NCI-H2107 (cell line): ENCODE measurements at regions not wholly inside any gene's neighbourhood (a gene's known extent, or its start where the extent isn't known, plus 50 kb on each side); places are given as distances from the start of the nearest gene placed in this dataset.

Source experiments
- DNase-seq: peaks from one replicate; lab custom pipeline; 2025; lab: John Stamatoyannopoulos, UW

DNA sequence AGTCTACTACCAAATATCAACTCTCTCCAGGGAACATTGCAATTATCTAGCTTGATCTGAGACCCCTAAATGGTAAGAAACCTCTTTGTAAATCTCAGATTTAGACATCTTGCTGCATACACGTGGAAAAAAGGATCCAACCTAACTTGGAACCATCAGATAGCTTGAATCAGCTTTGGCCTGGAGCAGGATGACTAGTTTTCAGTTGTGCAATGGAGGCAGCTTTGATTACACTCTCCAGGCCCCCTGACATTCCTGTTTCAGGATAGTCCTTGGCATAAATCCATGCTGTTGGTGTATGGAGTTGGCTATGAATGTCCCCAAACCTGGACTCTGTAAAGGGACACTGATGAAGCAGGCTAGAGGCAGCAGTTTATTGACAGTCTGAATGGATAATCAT lies 1061.9 kb upstream of the TENM3 start:
- no peak for DNase-seq

DNA sequence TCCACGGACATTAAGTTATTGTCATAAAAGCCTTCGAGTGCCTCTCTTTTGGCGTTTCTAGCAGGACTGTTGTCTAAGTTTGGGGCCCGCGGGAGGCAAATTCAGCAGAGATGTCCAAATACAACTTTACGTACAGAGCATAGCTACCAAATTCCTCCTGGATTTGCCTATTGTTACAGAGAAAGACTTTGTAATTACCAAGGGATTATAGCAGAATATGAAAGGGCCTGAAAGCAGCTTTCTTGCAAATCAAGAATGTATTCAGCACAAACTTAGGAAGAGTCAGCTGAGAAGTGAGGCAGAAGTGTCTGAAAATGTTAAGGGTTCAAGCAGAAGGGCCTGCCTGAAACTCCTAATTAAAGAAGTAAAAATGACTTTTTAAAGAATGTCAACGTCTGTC lies 1053.5 kb upstream of the TENM3 start:
- no peak for DNase-seq

DNA sequence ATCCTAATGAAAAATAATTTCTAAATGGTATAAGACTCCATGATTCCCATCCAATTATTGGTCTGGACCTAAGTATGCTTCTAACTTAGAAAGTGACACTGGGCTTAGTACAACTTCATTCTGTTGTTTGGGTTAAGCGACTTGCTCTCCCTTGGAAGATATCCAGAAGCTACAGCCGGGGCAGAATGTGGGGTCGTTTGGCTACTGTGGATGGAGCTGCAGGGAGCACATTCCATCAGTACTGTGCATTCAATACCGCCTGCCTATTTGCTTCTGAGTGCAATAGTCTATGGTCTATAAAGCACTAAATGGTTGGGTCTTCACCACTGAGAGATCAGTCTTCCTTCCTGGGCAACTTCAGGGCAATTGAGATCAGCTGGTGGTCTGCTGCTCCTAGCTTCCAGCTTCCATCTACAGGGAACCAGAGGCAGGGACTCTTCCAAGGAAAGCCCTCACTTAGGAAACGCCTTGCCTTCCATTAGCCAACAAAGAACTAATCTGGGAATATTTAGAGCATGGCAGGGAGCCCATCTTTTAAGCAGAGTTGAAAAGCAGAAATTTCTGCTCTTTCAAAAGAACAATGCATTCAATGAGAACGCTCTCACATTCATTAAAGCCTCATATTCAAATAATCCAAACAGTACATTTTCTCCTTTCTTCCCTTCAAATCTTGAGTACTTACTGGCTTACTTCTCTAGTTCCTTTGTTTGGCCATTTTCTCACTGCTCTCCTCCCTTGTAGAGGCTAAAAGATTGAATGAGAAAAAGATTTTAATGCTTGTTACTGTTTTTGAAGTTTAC lies 1049.9 kb upstream of the TENM3 start:
- no peak for DNase-seq

DNA sequence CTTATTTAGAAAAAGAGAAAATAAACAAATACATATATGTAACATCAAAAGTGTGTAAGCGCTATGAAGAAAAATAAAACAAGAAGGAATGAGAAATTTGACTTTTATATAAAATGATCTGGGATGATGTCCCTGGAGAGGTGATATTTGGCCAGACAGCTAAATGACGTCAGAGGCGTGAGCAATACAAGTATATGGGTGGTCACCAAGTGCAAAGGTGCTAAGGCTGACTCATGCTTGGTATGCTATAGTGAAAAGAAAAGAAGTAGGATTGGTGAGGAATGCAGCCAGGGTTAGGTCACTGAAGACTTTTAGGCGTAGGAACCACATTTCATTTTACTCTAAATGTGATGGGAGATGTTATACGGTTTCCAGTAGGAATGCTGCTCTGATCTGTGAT lies 1049.1 kb upstream of the TENM3 start:
- no peak for DNase-seq

DNA sequence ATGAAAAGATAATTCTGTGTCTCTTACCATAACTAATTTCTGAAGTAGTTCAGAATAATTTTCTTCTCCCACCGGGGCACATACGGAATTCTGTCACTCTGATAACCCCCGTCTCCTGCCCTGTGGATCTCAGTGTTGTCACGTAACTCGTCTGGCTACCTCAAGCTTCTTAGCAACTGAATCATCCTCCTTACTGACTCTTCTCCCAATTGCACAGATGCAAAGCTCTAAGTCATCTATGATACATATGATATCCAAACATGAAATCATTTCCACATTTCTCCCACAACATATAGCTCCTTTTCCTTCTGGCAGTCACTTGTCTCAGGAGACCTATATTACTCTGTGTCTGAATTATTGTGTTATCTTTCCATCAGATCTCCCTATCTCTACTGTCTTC lies 1043.1 kb upstream of the TENM3 start:
- DNase-seq = no peak

DNA sequence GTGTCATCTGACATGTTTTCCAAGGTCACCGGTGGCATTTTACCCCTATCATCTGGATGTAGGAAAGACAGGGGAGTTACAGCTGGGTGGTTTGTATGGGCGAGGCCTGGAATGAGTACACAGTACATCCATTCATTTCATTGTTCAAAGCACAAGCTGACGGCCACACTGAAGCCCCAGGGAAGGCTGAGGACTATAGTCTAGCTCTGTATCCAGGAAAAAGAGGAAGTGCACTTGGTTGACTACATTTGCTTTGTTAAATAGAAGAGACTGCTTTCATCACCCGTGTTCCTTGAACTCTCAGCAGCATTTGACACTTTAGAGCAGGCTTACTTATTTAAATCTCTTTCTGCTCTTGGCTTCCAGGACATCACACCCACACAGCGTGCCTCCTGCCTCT lies 1041.0 kb upstream of the TENM3 start:
- no peak for DNase-seq

DNA sequence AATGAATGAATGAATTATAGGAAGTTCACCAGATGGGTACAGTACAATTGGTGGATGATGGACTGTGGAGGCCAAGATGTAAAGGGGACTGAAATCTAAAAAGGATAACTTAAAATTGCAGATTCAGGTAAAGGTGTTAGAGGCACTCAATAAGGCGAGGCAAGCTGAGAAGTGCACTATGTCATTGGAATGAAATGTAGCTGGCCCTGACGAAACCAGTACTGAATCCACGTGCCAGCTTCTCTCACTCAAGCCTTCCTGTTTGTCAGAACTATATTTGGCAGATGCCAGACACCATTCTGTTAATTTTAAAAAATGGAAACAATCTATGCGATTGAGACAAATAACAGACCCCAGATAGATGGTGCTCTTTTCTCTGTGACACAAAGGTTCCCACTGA lies 1039.1 kb upstream of the TENM3 start:
- no peak for DNase-seq

DNA sequence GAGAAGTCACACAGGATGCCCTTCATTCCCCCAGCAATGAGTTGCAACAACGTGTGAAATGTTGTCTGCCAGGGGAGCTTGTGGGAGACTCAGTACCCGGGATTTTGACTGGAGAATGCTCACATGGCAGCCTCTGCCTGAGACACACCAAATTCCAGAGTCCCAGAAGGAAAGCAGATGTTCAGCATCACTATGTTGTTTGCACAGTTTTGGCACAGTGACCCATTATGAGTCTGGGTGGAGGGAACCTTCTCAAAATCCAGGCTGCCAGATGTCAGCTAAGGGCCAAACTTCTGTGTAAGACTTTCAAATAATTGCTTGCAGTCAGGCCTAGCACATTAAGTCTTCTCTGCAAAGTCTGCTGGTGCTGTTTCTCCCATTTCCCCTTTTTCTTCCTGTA lies 1029.7 kb upstream of the TENM3 start:
- DNase-seq = no peak

DNA sequence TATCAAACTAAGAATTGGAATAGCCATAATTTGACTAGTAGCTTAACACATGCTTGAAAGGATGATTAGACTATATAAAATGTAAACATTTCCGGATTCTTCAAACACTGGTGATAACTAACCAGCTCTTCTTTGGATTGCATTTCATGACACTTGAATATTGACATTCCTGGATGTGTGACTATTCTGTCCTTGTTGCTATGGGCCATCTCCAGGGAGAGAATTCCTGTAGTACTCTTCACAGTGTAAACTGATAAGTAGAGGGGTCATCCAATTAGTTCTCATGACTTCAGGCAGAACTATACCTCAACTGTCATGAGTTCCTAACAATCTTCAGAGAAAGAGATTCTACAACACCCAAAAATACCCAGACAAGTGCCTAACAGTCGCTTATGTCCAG lies 1026.7 kb upstream of the TENM3 start:
- DNase-seq = no peak

DNA sequence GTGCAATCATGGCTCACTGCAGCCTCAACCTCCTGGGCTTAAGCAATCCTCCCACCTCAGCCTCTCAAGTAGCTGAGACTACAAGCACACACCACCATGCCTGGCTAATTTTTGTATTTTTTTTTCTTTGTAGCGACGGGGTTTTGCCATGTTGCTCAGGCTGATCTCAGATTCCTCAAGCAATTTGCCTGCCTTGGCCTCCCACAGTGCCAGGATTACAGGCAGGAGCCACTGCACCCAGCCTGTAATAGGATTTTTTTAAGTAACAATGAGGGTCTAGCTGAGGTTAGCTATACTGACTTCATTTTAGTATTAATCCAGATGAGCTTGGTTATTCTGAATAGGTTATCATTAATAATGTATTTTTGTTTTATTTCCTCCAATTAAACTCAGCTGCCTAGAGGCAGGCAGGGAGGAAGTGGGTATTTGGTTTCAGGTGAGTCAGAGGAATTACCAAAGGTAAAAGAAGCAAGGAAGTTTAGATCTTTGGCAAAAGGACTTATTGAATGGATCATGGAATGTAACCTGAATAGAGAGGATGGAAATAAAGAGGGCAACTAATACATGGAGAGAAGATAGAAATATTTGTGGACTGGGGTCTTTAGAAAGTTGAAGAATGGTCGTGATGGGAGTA lies 1023.3 kb upstream of the TENM3 start:
- DNase-seq = no peak

DNA sequence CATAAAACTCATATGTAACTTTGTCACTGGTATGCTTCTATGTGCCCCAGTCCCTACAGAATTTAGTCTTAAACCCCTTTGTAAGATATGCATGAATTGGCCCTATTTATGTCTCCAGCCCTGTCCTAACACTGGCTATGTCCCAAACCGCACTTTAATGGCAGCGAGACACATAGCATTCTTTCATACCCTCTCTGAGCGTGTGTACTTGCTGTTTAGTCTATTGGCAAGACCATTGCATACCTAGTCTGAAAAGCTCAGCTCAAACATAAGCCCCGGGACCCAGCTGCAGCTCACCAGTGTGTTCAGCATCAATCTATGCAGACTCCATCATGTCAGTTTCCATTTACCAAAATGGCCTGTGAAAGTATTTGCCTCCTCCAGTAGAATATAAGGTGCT lies 1018.4 kb upstream of the TENM3 start:
- DNase-seq = no peak

DNA sequence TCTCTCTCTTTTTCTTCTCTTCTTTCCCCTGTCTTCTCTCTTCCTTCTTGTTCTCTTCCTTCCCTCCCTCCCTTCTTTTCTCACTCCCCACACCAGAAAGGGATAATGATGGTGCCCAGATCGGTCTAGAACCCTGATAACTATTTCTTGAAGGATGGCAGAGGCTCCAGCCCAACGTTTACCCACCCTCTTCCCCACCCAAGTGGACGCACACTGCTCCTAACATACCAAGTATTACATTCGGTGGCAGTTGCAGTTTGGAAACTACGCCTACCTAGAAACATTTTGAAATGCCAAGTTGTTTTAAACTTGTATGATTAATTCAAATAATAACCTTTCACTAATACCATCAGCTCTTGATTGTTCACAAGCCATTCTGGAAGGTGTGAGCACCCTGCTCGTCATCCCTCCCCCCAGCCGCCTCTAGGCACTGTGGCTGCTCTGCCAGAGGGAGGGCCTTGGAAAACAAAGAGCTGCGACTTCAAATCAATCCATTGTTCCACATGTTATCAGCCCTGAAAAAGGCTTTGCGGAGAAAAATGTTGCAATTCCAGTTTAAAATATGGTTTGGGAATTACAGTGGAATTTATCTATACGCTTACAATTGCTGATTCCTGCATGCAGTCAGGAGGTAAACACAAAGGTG lies 1017.5 kb upstream of the TENM3 start:
- DNase-seq = no peak

DNA sequence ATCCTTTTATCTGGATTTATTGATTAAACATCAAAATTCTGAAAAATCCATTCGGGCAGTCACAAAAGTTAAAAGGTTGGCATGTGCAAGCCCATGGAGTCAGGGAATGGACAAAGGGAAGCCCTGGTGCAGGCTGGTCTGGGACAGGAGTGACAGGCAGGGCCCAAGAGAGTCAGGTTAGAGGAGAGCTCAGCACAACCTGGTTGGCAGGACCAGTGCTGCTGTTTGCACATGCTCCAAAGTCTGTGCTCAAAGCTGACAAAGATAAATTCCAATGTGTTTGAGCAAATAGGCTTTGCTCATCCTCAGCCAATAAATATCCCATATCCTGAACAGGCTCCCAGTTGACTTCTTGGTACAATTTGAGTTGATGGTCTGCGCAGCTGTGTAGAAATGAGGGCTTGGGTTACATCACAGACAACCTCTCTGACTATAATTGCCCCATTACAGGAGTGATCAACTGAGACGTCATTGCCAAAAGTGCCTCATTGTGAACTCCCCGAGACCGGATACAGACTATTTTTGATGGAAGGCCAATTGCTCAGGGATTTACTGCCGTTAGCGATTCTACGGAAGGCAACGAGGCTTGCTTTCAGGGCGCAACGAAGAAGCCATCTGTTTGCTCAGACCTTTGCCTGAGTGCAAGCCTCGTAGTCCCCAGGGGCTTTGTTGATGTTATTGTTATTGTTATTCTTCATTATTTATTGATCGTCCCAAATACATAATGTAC lies 1008.1 kb upstream of the TENM3 start:
- DNase-seq = no peak

DNA sequence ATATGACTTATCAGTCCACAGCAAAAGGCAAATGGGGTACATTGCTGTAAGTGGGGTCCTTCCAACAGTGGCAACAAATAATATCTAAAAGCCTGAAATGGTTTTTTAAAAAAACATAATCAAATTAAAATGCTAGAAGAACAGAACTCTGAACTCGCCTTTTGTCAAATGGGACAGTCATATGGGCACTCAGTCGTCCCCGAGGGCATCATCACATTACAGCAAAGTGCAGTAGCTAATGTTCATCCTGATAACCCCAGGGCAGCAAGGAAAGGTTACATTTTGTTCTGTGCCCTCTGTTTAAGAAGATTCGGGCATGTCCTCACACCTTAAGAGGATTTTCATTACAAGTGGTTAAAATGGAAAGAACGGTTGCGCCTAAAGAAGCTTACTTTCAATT lies 997.9 kb upstream of the TENM3 start:
- DNase-seq = no peak

DNA sequence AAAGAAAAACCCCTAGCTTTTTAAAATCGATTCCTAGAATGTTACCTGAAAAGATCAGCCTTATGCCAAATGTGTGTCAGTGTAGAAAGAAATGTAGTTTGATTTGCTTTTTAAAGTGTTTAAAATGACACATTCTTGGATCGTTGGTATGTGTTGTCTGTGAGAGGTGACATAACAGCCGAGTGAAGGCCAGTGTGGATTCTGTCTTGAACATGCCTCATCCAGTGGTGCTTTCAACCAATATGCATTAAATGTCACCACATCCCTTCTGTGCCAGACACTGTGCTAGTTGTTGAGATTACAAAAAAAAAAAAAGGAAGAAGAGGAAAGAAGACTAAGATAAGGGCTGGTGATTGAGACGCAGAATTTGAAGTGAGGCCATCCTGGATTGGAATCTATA lies 994.2 kb upstream of the TENM3 start:
- DNase-seq = no peak

DNA sequence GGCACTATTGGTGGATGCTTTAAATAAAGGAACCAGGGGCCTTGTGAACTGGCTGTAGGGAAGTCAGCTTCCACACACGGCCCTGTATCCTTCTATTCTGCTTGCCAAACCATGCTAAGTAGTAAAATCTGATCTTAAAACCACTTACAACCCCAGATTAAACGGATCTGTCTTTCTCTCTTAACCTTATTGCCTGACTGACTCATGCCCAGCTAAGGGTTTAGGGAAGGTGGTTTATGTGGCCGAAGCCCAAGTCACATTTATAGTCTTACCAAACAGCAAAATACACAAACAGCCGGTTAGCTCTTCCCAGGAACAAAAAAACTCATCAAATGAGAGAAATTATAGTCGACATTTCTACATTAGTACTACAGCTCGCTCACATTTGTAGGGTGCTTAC lies 988.4 kb upstream of the TENM3 start:
- no peak for DNase-seq

DNA sequence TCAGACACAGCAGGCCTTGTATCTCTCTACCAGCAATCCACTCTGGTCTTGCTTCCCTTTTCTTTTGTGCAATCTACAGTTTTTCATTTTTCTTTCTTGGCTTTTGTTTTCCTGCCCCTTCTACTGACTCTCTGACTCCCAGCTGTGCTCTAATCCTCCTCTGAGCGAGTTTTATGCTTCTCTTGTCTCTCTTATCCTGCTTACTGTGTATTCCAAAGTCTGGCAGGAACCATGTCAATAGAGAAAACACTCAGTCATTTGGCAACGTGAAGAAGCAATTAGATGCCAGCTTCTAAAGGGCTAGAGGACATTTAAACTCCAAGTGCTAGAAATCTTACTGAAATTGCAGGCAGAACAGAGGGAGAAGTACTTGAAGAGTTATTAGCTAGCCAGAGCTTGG lies 984.6 kb upstream of the TENM3 start:
- DNase-seq = no peak

DNA sequence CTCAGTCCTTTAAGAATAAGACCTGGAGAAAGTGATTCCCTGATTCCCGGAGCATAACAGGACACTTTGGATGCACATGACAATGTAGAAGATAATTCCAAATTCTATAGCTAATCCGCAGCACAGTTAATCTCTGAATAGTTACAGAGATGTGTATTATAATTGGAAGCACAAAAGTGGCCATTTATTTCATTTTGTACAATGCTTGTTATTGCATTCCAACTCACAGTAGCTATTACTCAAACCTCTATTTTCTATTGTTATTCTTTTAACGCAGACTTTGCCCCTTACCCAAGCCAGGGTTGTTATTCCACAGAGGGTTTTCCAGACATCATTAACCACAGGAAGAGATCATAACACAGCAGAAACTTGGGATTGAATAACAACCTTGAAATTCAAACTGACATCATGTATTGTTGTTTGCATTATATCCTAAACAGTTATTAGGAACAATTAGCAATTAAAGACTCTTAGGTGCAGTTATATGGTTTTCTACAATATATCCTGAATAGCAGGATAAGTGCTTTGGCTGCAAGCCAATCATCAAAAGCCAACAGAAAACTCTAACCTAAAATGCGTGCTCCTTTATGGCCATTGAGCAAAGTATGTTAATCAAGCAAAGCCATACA lies 984.0 kb upstream of the TENM3 start:
- peak; percentile 1 for DNase-seq

DNA sequence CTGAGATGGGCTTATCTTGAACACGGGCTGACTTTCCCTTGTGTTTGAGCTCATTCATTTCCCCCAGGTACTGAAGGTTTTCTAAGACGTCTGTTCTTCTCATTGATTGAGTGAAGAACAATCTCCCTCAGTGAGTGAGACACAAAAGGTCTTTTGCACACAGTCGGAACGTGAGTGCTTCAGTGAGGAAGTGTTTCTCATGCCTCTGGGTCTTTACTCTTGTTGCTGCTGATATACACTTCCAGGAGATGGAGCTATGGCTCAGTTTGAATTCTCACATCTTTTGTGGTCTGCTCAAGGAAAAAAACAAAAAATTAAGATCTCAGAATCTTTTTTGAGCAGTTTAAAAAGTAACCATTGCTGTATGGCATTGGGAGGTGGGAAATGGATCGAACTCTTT lies 981.9 kb upstream of the TENM3 start:
- peak; percentile 29 for DNase-seq

DNA sequence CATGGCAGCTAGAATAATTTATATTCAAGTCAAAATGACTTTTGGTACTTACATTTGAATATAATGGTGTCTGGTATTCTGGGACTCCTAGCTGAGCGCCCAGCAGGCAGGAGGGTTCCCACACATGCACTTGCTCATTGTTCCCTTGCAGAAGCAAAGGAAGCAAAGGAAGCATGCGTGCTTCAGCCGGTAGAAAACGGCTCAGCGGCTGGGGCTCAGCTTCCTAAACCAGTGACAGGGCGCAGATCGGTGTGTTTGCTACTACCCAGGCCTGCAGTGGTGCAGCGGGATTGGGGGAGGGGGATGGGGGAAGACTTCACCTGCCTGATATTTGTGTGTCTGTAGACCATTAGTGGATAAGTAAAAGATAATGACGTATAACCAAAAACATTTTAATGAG lies 978.3 kb upstream of the TENM3 start:
- peak; percentile 53 for DNase-seq

DNA sequence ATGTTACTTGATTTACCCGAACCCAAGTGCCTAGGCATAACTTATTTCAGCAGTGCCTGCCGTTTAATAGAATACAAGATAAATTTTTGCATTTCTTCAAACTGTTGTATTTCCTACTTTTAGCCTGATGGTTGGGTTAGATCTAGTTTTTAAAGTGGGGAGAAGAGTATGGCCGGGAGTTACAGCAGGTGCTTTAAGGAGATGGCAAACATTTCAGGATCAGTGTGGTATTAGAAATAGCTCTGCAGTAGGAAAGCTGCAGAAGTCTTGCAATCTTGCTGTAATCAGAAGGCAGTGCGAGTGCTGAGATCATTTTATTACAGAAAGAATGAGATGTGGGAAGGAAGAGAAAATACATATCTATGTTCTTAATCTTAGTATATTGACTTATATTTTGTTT lies 977.8 kb upstream of the TENM3 start:
- no peak for DNase-seq

DNA sequence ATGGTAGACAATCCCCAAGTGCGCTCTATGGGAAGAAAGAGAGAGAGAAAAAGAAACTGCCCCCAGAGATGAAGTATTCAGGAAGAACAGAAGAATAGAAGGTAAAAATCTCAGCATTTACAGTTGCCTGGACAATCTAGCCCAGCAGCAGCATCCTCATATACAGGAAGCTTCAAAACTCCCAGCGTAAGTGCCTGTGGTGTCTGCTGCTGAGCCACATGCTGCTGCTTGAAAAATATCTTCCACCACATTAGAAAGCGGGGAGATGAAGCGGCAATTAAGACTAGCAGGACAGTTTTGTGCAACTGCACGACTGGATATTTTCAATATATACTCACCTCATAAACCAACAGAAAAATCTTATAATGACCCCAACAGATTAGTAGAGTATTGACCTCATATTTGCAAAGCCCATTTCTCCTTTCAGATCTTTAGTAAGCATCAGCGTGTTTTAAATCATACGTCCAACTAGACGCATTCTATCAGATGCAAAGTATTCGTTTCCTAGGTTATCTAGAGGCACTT lies 972.0 kb upstream of the TENM3 start:
- no peak for DNase-seq
